Germinal center (tissue), 1 donor: ENCODE measurements at regions not wholly inside any gene's neighbourhood (a gene's known extent, or its start where the extent isn't known, plus 50 kb on each side); places are given as distances from the start of the nearest gene placed in this dataset.
"Not testable (repeated sequence)": the region's sequence is repeated elsewhere in the genome, so short reads cannot be mapped to it uniquely, and the experiment has no call there.

Experiments used
- DNase-seq: peaks from one replicate; pipeline ENCODE4 v3.0.0; 2012; ENCODE audit warnings: mixed read lengths, low spot score

DNA sequence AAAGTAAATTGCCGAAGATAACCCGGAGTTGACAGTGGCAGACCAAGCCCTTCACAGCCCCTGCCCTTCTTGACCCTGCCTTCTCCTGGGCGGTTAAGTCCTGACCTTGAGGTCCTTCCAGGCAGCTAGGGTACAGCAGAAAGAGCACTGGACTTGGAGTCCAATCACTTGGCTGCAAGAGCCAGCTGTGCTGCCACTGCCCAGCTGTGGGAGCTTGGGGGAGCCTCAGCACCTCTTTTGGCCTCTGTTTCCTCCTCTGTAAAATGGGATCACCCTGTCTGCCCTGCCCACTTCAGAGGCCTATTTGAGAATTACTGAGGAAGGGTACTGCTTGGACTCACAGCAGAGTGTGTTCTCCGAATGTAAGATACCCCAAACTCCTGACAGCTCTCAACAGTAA is 66.2 kb upstream of the SMAD6 start:
- DNase-seq = no peak

DNA sequence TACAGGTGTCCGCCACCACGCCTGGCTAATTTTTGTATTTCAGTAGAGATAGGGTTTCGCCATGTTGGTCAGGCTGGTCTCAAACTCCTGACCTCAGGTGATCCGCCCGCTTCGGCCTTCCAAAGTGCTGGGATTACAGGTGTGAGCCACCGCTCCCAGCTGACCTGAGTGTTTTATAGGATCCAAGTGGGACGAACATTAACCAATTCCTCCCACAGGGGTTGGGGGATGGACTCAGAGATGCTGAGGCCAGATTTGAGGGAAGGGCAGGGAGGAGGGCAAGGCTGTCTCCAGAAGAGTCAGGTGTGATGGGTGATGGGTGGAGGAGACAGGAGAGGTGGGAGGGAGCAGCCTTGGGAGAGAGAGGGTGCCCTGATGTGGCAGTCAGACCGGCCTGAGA is 65.0 kb upstream of the SMAD6 start:
- not testable (repeated sequence) for DNase-seq

DNA sequence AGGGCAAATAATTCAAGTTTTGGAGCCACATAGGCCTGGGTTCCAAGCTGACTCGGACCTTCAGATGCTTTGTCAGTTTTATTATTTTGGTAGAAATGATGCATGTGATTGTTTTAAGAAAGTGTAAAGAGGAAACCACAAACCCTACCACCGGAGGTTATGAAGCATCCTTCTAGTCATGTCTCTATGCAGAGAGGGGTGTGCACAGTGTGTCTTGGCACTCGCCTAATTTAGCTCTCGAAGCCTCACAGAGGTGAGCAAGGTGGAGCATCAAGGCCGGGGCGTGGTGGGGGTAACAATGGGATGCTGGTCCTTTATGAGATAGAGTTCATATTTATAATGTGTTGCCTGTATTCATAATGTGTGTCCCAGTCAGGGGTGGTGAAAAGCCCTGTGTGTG is 63.7 kb upstream of the SMAD6 start:
- no peak for DNase-seq

DNA sequence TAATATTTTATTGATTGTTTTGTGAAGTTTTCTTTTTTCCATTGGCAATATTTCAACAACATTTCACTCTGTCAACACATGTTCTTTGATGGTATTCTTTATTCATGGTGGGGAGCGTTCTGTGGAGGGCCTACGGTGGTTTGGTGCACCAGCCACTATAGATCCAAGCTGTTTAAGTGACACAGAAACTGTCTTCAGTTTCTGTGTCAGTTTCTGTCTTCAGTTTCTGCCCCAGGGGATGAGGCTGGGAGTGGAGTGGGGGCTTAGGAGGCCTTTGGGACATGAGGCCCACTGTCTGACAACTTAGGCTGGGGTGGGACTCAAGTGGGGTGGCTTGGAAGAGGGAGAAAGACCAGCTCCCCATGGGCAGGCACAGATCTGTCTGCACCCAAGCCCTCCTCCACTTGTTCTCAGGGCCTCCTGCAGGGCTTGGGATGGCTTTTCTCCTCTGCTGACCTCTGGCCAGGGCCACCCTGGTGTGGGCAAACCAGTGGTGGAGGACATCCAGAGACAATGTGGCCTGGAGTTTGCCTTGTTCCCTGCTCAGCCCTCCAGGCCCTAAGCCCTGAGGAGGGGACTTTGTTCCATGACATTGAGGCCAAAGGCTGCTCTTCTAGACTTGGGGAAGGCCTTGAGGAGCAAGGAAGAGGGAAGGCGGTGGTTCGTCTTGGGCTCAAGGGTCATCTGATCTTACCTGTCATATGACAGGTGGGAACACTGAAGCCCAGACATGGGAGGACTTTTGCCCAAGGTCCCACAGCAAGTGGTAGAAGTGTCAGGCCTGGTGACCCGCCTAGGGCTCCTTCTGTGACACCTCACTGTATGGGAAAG is 60.3 kb upstream of the SMAD6 start:
- no peak for DNase-seq

GRCh38 chr15:66642514-66642913 is 59.5 kb upstream of the SMAD6 start:
- DNase-seq = no peak

- DNase-seq = no peak
Measured at GRCh38 chr15:66643033-66643432, 59.0 kb upstream of the SMAD6 start.

DNA sequence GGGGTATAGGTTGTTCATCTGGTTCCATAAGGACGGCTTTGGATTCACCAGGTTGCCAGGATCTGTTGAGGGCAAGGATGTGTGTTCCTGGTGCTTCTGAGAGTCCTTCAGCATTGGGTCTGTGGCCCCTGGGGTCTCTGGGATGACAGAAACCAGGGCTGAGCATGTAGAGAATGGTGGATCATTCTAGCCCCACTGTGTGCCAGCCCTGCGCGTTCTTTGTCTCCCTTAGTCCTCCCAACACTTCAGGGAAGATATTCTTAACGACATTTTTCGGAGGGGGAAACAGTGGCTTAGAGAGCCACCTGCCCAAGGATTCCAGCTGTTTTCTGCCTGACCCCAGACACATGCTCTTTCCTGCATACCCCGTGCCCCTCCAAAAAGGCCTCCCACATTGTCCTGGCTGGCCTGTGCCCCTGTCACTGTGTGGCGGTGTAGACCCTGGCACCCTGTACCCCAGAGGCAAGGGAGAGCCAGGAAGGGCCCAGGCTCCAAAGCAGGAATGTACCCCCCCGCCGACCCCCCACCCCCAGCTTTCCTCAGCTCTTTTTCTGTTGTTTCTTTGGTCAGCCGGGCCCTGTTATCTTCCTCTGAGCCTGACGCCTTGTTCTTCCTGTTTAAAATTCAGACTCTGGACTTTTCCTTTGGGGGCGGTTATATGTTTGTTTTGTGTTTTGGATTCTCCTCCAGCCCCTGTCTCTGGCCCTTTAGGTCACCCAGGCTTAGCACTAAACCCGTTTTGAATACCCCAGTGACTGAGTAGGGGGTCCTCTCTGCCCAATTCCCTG is 57.8 kb upstream of the SMAD6 start:
- DNase-seq = no peak

DNA sequence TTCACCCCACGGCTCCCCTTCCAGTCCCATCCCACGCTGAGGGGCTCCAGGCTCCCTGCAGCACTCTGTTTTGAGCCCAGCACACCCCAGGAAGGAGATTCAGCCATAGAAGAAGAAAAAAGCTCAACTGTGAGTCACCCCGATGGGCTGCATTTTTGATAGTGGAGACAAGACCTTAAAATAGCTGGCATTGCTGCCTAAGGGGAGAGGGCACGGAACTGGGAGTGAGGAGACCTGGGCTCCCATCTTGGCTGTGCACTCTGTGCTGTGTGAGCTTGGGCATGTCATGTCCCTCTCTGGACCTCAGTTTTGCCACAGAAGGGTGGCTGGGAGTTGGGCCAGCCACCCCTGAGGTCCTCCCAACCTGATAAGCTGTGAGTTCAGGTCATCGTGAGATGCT is 57.2 kb upstream of the SMAD6 start:
- no peak for DNase-seq

DNA sequence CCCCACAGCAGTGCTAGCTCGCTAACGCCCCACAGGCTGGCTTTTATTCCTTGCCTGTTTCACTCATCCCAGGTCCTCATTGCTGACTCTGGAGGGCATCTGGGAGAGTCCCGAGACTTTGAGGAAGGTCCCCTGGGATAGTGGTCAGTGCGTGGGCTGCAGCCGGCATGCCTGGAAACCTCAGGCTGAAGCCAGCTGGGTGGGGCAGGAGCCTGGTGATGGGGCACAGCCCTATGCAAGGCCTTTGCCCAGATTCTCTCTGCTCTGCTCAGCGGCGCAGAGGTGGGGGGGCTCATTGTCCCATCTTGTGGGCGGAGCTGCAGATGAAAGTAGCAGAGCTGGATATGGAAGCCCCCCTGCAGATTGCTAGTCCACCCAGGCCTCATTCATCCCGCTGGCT is 55.7 kb upstream of the SMAD6 start:
- no peak for DNase-seq

GRCh38 chr15:66646799-66647198 is 55.2 kb upstream of the SMAD6 start:
- DNase-seq = no peak

GRCh38 chr15:66647358-66647757 is 54.7 kb upstream of the SMAD6 start:
- DNase-seq = no peak

GRCh38 chr15:66648588-66648987 is 53.4 kb upstream of the SMAD6 start:
- no peak for DNase-seq

DNA sequence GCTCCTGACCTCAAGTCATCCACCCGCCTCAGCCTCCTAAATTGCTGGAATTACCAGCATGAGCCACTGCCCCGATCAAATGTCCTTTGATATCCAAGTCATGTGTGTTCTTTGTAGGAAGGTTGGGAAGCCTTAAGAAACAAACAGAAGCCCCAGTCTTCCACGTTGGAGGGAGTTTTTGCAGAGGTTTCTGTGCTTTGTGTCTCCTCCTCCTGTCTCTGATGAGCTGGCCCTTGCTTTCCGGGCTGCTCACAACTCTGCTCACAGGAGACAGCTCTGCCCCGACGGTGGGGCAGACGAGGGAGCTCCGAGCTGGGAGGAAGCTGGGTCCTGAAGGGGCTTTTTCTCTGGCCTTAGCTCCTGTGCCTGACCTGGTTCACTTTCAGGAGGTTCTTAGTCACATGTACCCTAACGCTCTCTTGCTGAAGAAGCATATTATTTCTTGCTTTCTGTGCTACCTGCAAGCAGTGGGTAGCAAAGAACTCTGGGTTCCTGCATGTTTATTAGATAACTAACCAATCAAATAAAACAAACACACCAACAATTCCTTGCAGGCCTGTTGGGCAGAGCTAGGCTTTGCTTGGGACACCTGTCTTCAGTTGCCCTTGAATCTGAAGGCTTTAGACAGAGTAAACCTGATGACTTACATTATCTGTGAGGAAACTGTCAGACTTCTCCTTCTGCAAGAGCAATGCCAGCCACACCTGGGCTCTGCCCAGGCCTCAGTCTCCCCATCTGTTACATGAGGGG is 52.6 kb upstream of the SMAD6 start:
- no peak for DNase-seq

DNA sequence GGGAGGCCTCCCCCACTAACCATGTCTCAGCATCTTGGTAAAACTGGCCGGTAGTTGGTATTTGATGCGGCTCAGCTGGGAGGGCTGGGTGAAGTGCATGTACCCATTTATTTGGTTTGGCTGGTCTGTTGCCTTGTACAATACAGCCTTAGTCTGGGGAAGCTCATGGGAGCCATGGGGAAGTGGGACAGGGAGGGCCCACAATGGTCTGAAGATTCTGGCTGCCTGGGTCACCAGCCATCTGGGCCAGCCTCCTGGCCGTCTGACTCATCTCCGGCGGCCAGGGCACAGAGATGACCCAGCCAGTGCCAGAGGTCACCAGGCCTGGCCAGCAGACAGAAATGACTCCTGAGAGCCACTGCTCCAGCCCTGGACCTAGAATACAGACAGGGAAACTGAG is 51.6 kb upstream of the SMAD6 start:
- no peak for DNase-seq

DNA sequence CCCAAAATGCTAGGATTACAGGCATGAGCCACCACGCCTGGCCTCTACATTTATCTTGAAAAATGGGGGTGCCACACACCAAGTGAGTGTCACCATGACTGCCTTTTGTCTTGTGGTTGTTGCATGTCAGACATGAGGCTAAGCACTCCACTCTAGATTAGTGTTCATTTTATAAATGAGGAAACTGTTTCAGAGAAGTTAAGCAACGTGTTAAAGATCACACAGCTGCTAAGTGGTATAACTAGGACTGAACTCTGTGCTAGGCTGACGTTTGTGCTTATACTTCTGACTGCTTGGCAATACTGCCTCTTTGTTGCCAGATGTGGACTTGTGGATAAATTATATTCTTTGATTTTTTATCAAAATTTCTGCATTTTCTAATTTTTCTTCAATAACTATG is 50.8 kb upstream of the SMAD6 start:
- no peak for DNase-seq

- DNase-seq = no peak
Measured at GRCh38 chr15:66651913-66652642, 50.0 kb upstream of the SMAD6 start.
